Trophoblast cell (in vitro differentiated cells and primary cell): ENCODE measurements at regions not wholly inside any gene's neighbourhood (a gene's known extent, or its start where the extent isn't known, plus 50 kb on each side); places are given as distances from the start of the nearest gene placed in this dataset.

Experiments
- DNase-seq, 2 donors: peaks; one replicate each; pipeline ENCODE4 v3.0.0-alpha.2; 2016
- H2AFZ ChIP-seq: 2 replicates; pipeline ENCODE4 v1.6.1; 2013; ENCODE audit warnings: low read length, moderate library complexity, mild to moderate bottlenecking; ENCODE audit not compliant: insufficient read depth, poor library complexity
- H2AK5ac ChIP-seq: 2 replicates; pipeline ENCODE4 v1.6.1; 2013; ENCODE audit warnings: mild to moderate bottlenecking, low read length
- H2BK120ac ChIP-seq: 2 replicates; pipeline ENCODE4 v1.6.1; 2013; ENCODE audit warnings: low read length, mild to moderate bottlenecking, moderate library complexity; ENCODE audit not compliant: insufficient read depth, poor library complexity
- H2BK12ac ChIP-seq: 2 replicates; pipeline ENCODE4 v1.6.1; 2013; ENCODE audit warnings: mild to moderate bottlenecking, low read length, moderate library complexity
- H2BK5ac ChIP-seq: 2 replicates; pipeline ENCODE4 v1.6.1; 2013; ENCODE audit warnings: low read length, low read depth, moderate library complexity, mild to moderate bottlenecking; ENCODE audit not compliant: poor library complexity
- H3K14ac ChIP-seq: 2 replicates; pipeline ENCODE4 v1.6.1; 2013; ENCODE audit warnings: mild to moderate bottlenecking, low read length
- H3K18ac ChIP-seq: 2 replicates; pipeline ENCODE4 v1.6.1; 2013; ENCODE audit warnings: mild to moderate bottlenecking, low read length
- H3K23ac ChIP-seq: 2 replicates; pipeline ENCODE4 v1.6.1; 2013; ENCODE audit warnings: low read length
- H3K27ac ChIP-seq: 2 replicates; pipeline ENCODE4 v1.5.1; 2013; ENCODE audit warnings: low read depth, mild to moderate bottlenecking, inconsistent platforms, low read length, moderate library complexity
- H3K27me3 ChIP-seq: 2 replicates; pipeline ENCODE4 v1.6.1; 2013; ENCODE audit warnings: inconsistent platforms, mild to moderate bottlenecking, low read length, moderate library complexity; ENCODE audit not compliant: insufficient read depth
- H3K36me3 ChIP-seq, 2 experiments: 1 replicate in 1 of 2; 2 replicates in 1 of 2; pipeline ENCODE4 v1.6.1; 2013; ENCODE audit warnings: low read length in 2 of 2, mild to moderate bottlenecking in 2 of 2, moderate library complexity in 1 of 2; ENCODE audit not compliant: insufficient read depth in 2 of 2, control insufficient read depth in 1 of 2
- H3K4ac ChIP-seq: 2 replicates; pipeline ENCODE4 v1.6.1; 2013; ENCODE audit warnings: low read depth, mild to moderate bottlenecking, low read length, moderate library complexity
- H3K4me1 ChIP-seq, 2 experiments: 1 replicate in 1 of 2; 2 replicates in 1 of 2; pipeline ENCODE4 v1.6.1; 2013; ENCODE audit warnings: low read length in 2 of 2, mild to moderate bottlenecking in 2 of 2, moderate library complexity in 1 of 2; ENCODE audit not compliant: insufficient read depth in 2 of 2, control insufficient read depth in 1 of 2
- H3K4me2 ChIP-seq: 2 replicates; pipeline ENCODE4 v1.6.1; 2013; ENCODE audit warnings: inconsistent platforms, mild to moderate bottlenecking, low read length, moderate library complexity
- H3K4me3 ChIP-seq: 2 replicates; pipeline ENCODE4 v1.5.1; 2013; ENCODE audit warnings: mild to moderate bottlenecking, low read depth, low read length, inconsistent platforms
- H3K79me1 ChIP-seq: one replicate; pipeline ENCODE4 v1.6.1; 2013; ENCODE audit warnings: low read length
- H3K79me2 ChIP-seq: 2 replicates; pipeline ENCODE4 v1.6.1; 2013; ENCODE audit warnings: low read length, mild to moderate bottlenecking; ENCODE audit not compliant: control insufficient read depth, insufficient read depth, poor library complexity
- H3K9ac ChIP-seq: 2 replicates; pipeline ENCODE4 v1.6.1; 2013; ENCODE audit warnings: mild to moderate bottlenecking, low read length
- H3K9me3 ChIP-seq: 2 replicates; pipeline ENCODE4 v1.6.1; 2013; ENCODE audit warnings: low read depth, mild to moderate bottlenecking, control low read depth, inconsistent platforms, low read length; ENCODE audit not compliant: insufficient read depth
- H4K12ac ChIP-seq: 2 replicates; pipeline ENCODE4 v1.6.1; 2013; ENCODE audit warnings: low read depth, mild to moderate bottlenecking, low read length, moderate library complexity
- H4K8ac ChIP-seq: 2 replicates; pipeline ENCODE4 v1.6.1; 2013; ENCODE audit warnings: low read depth, mild to moderate bottlenecking, low read length, moderate library complexity
- H4K91ac ChIP-seq: one replicate; pipeline ENCODE4 v1.6.1; 2013; ENCODE audit warnings: low read depth, mild to moderate bottlenecking, low read length, moderate library complexity
- WGBS: extraction: QIAGEN DNeasy Blood & Tissue Kit; methylation state at CpG from one replicate; pipeline ENCODE4 v1.1.7; 2013; ENCODE audit warnings: missing lambda C conversion rate; ENCODE audit not compliant: insufficient read length, insufficient coverage; ENCODE audit errors: extremely low coverage; 5-methylcytosine and 5-hydroxymethylcytosine counted together

DNA sequence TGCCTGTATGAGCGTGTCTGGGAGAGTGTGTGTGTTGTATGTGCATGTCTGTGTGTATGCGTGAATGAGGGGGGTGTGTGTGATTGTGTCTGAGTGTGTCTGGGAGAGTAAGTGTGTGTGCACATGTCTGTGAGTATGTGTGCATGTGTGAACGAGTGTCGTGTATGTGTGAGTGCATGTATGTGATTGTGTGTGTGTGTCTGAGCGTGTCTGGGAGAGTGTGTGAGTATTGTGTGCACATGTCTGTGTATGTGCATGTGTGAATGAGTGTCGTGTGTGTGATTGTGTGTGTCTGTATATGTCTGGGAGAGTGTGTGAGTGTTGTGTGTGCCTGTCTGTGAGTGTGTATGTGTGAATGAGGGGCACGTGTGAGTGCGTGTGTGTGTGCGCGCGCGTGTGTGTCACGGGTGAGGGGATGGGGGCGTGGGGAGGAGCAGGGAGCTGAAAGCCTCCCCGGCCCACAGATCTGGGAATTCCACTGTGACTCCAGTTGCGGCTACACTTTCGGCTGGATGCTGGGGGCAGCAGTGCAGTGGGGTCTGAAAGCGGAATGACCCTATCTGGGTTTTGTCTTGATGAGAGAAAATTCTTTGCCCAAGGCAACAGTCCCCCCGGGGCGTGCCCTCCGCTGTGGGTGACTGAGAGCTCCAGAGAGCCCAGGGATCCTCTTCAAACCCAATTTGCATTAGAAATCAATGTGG is 138.1 kb upstream of the MED13L start:
- 100% methylated on average over 1 of the region's 21 CpGs for WGBS
- peak overlapping the region; percentile 16 for H2BK12ac ChIP-seq

GRCh38 chr12:116416166-116416565 is 138.7 kb upstream of the MED13L start:
- no peak overlapping the region for H4K91ac ChIP-seq
- no peak overlapping the region for H3K18ac ChIP-seq
- no peak overlapping the region for H2AK5ac ChIP-seq
- H2BK120ac ChIP-seq: no peak overlapping the region
- peaks cover 4 to 23% of the 10 kb centered on the region in 2 experiments for H3K4me1 ChIP-seq
- no peaks in the 10 kb centered on the region for H3K79me2 ChIP-seq
- no peak overlapping the region for H3K9ac ChIP-seq
- no peaks in the 10 kb centered on the region for H3K27me3 ChIP-seq
- no peak overlapping the region for H2AFZ ChIP-seq
- peak overlapping the region; percentile 3 for H2BK12ac ChIP-seq
- DNase-seq: no peak
- H3K27ac ChIP-seq: peak overlapping the region; percentile 18
- H4K8ac ChIP-seq: no peak overlapping the region
- no peak overlapping the region for H3K4me3 ChIP-seq
- no peaks in the 10 kb centered on the region for H3K36me3 ChIP-seq
- no peak overlapping the region for H3K4me2 ChIP-seq
- H3K23ac ChIP-seq: no peak overlapping the region
- H3K14ac ChIP-seq: no peak overlapping the region
- no CpG with 5 or more reads among the region's 3 CpGs for WGBS
- no peaks in the 10 kb centered on the region for H3K9me3 ChIP-seq
- no peak overlapping the region for H4K12ac ChIP-seq
- H3K79me1 ChIP-seq: peaks cover 24% of the 10 kb centered on the region
- H2BK5ac ChIP-seq: no peak overlapping the region
- H3K4ac ChIP-seq: no peak overlapping the region

More for the DNA sequence above, 138.1 kb upstream of the MED13L start:
- no peak overlapping the region for H4K12ac ChIP-seq
- no peak overlapping the region for H3K4ac ChIP-seq
- peak overlapping the region; percentile 0 for H2AK5ac ChIP-seq
- H3K14ac ChIP-seq: peak overlapping the region; percentile 8
- no peaks in the 10 kb centered on the region for H3K79me2 ChIP-seq
- H3K4me1 ChIP-seq: peaks cover 7 to 28% of the 10 kb centered on the region in 2 experiments
- H3K18ac ChIP-seq: peak overlapping the region; percentile 1
- H4K91ac ChIP-seq: peak overlapping the region; percentile 27
- no peak overlapping the region for H3K4me2 ChIP-seq
- H3K23ac ChIP-seq: peak overlapping the region; percentile 18
- peak overlapping the region; percentile 1 for H4K8ac ChIP-seq
- peak overlapping the region; percentile 38 for H3K4me3 ChIP-seq
- H3K27ac ChIP-seq: peak overlapping the region; percentile 18
- H2BK120ac ChIP-seq: peak overlapping the region; percentile 3
- no peaks in the 10 kb centered on the region for H3K36me3 ChIP-seq
- DNase-seq: no peak
- no peak overlapping the region for H3K9ac ChIP-seq
- H3K79me1 ChIP-seq: peaks cover 29% of the 10 kb centered on the region
- H3K9me3 ChIP-seq: no peaks in the 10 kb centered on the region
- no peaks in the 10 kb centered on the region for H3K27me3 ChIP-seq
- no peak overlapping the region for H2AFZ ChIP-seq
- peak overlapping the region; percentile 0 for H2BK5ac ChIP-seq

DNA sequence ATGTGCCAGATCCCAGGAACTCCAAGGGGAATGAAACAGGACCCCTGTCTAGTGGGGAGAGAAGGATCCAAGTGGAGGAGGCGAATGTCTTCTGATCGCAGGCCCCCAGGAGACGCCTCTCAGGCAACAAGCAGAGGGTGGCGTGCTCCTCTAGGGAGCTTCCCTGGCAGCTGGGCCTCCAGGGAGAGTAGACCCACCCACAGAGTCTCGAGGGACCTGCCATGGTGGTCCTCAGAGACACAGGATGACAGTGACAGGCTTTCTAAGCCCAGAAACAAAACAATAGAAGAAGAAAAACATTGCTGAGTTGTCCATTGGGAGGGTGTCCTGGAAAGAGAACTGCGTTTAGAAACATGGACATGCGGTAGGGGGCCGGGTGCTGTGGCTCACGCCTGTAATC is 140.6 kb upstream of the MAP1LC3B2 start:
- Histone ChIP-seq H3K4me1 (peaks cover 9 to 28% of the 10 kb centered on the region in 2 experiments), H2BK5ac (peak overlapping the region; percentile 42), H3K4ac (no peak overlapping the region), H3K36me3 (no peaks in the 10 kb centered on the region), H3K23ac (no peak overlapping the region), H3K27ac (no peak overlapping the region), H3K9me3 (no peaks in the 10 kb centered on the region), H4K91ac (peak overlapping the region; percentile 64), H2AK5ac (peak overlapping the region; percentile 67), H3K79me2 (peaks cover 2% of the 10 kb centered on the region), H2BK12ac (peak overlapping the region; percentile 34), H2AFZ (no peak overlapping the region), H2BK120ac (peak overlapping the region; percentile 1), H3K4me3 (no peak overlapping the region), H3K14ac (no peak overlapping the region), H4K8ac (no peak overlapping the region), H3K79me1 (peaks cover 35% of the 10 kb centered on the region), H3K4me2 (no peak overlapping the region), H3K9ac (no peak overlapping the region), H4K12ac (no peak overlapping the region), H3K18ac (no peak overlapping the region), H3K27me3 (no peaks in the 10 kb centered on the region)
- no peak for DNase-seq
- WGBS: no CpG with 5 or more reads among the region's 9 CpGs

DNA sequence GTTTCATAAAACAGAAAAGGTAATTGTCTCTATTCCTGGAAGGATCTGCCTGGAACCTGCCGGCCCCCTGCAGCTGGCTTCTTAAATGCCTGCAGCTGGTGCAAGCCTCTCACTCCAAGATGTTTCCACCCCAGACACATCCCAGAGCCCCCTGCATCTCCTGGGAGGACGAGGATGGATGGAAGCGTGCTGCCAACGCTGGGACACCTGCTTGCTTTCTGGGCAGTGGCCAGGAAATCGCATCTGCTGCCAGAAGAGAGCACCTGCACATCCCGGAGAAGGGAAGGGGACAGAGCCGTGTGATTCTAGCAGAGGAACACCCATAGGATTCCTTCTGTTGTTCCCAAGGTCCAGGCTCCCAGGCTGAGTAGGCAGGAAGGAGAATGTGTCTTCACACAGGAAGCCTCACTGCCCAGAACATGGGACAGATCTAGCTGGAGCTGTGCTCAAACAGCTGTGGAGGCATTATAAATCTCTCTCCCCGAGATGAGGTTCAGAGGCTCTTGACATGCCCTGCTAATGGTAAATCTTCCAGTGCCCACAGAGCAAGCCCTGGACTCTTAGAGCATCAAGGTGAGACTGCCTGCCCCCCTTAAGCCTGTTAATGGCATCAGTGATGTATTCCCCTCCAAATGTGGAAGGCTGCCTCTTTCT is 138.8 kb upstream of the MAP1LC3B2 start:
- H2AK5ac ChIP-seq: no peak overlapping the region
- DNase-seq: no peak
- H3K9ac ChIP-seq: no peak overlapping the region
- H3K4me2 ChIP-seq: no peak overlapping the region
- peak overlapping the region; percentile 36 for H4K91ac ChIP-seq
- no peak overlapping the region for H2AFZ ChIP-seq
- H3K4me3 ChIP-seq: no peak overlapping the region
- H3K4ac ChIP-seq: no peak overlapping the region
- H3K36me3 ChIP-seq: no peaks in the 10 kb centered on the region
- no peak overlapping the region for H3K18ac ChIP-seq
- no peaks in the 10 kb centered on the region for H3K27me3 ChIP-seq
- peaks cover 3% of the 10 kb centered on the region for H3K79me2 ChIP-seq
- no peaks in the 10 kb centered on the region for H3K9me3 ChIP-seq
- H3K4me1 ChIP-seq: peaks cover 14 to 32% of the 10 kb centered on the region in 2 experiments
- no peak overlapping the region for H4K8ac ChIP-seq
- no CpG with 5 or more reads among the region's 8 CpGs for WGBS
- no peak overlapping the region for H3K27ac ChIP-seq
- peak overlapping the region; percentile 24 for H2BK12ac ChIP-seq
- no peak overlapping the region for H4K12ac ChIP-seq
- H2BK120ac ChIP-seq: no peak overlapping the region
- no peak overlapping the region for H2BK5ac ChIP-seq
- no peak overlapping the region for H3K23ac ChIP-seq
- peaks cover 36% of the 10 kb centered on the region for H3K79me1 ChIP-seq
- H3K14ac ChIP-seq: peak overlapping the region; percentile 34
